H1 (cell line): ENCODE measurements at regions not wholly inside any gene's neighbourhood (a gene's known extent, or its start where the extent isn't known, plus 50 kb on each side); places are given as distances from the start of the nearest gene placed in this dataset.

Source experiments
- CTCF ChIA-PET: fragments of 300-600 bp; sonication (Branson Sonifier 250); formaldehyde crosslinking; loops from one replicate; lab custom pipeline; 2021; ENCODE audit not compliant: partially characterized antibody; lab: Charles Lee
- POLR2A ChIA-PET: fragments of 300-600 bp; sonication (Branson Sonifier 250); formaldehyde crosslinking; loops from one replicate; lab custom pipeline; 2021; ENCODE audit warnings: inconsistent platforms; ENCODE audit not compliant: partially characterized antibody; lab: Charles Lee
- DNase-seq, 2 experiments: peaks; one replicate each; pipeline versions ENCODE4 v3.0.0 to v3.0.0-alpha.2; 2010 to 2022; ENCODE audit warnings: low spot score in 2 of 2, low read depth in 1 of 2, mixed read lengths in 1 of 2
- FAIRE-seq: peaks from 2 replicates; lab custom pipeline; 2011; peaks lifted over from hg19 to GRCh38; lab: Jason Lieb, UNC
- H2AFZ ChIP-seq: 2 replicates; pipeline ENCODE4 v1.8.1; 2012; ENCODE audit warnings: low read length, inconsistent platforms
- H2AK5ac ChIP-seq: 2 replicates; pipeline ENCODE4 v1.6.1; 2013; ENCODE audit warnings: low read depth, low read length
- H2BK120ac ChIP-seq: replicated peaks from 2 replicates; pipeline ENCODE3; 2013; ENCODE audit warnings: low read depth, low read length, inconsistent platforms
- H2BK12ac ChIP-seq: 2 replicates; pipeline ENCODE4 v1.6.1; 2013; ENCODE audit warnings: low read depth, low read length
- H2BK15ac ChIP-seq: 2 replicates; pipeline ENCODE4 v1.6.1; 2013; ENCODE audit warnings: low read length
- H2BK20ac ChIP-seq: 2 replicates; pipeline ENCODE4 v1.6.1; 2013; ENCODE audit warnings: low read length
- H2BK5ac ChIP-seq: 2 replicates; pipeline ENCODE4 v1.6.1; 2013; ENCODE audit warnings: low read depth, low read length
- H3K14ac ChIP-seq: 2 replicates; pipeline ENCODE4 v1.6.1; 2013; ENCODE audit warnings: inconsistent platforms; ENCODE audit not compliant: insufficient read length
- H3K18ac ChIP-seq: 2 replicates; pipeline ENCODE4 v1.6.1; 2013; ENCODE audit warnings: low read length; ENCODE audit errors: extremely low read depth
- H3K23ac ChIP-seq: 2 replicates; pipeline ENCODE4 v1.6.1; 2013; ENCODE audit warnings: inconsistent platforms; ENCODE audit not compliant: insufficient read length
- H3K23me2 ChIP-seq: 2 replicates; pipeline ENCODE4 v1.6.1; 2013; ENCODE audit warnings: low read depth, low read length
- H3K27ac ChIP-seq: 2 replicates; pipeline ENCODE4 v1.6.1; 2011; ENCODE audit warnings: low read depth, low read length, inconsistent platforms
- H3K27me3 ChIP-seq, 4 experiments: replicated peaks in 1 of 4; 1 replicate in 1 of 4; 2 replicates in 3 of 4; pipeline versions ENCODE4 v1.6.1 to v1.8.1; 2011 to 2013; ENCODE audit warnings: low read length in 3 of 4, mild to moderate bottlenecking in 3 of 4, inconsistent platforms in 2 of 4, mixed read lengths in 2 of 4, moderate library complexity in 1 of 4; ENCODE audit not compliant: control insufficient read depth in 3 of 4, insufficient read depth in 3 of 4; ENCODE audit errors: extremely low read depth in 1 of 4
- H3K36me3 ChIP-seq, 4 experiments: 2 replicates each; pipeline versions ENCODE4 v1.6.1 to v1.8.1; 2011 to 2013; ENCODE audit warnings: mild to moderate bottlenecking in 4 of 4, low read length in 3 of 4, moderate library complexity in 2 of 4, control low read depth in 1 of 4, inconsistent platforms in 1 of 4; ENCODE audit not compliant: insufficient read depth in 4 of 4, control insufficient read depth in 2 of 4
- H3K4ac ChIP-seq: replicated peaks from 2 replicates; pipeline ENCODE3; 2013; ENCODE audit warnings: low read length, low read depth, mixed read lengths, inconsistent platforms; ENCODE audit not compliant: insufficient read length
- H3K4me1 ChIP-seq, 4 experiments: replicated peaks in 1 of 4; 1 replicate in 1 of 4; 2 replicates in 3 of 4; pipeline versions ENCODE4 v1.6.1 to v1.8.1; 2011 to 2013; ENCODE audit warnings: low read length in 3 of 4, inconsistent platforms in 2 of 4, mixed read lengths in 1 of 4; ENCODE audit not compliant: insufficient read depth in 4 of 4, control insufficient read depth in 3 of 4
- H3K4me2 ChIP-seq, 2 experiments: 2 replicates each; pipeline versions ENCODE4 v1.6.1 to v1.8.1; 2011 to 2013; ENCODE audit warnings: low read depth in 2 of 2, low read length in 2 of 2, control low read depth in 1 of 2, inconsistent platforms in 1 of 2, mild to moderate bottlenecking in 1 of 2; ENCODE audit not compliant: insufficient read depth in 1 of 2
- H3K4me3 ChIP-seq, 4 experiments: fragments of 200-600, 300-600 bp in 1 of 4; sonication (generic), shearing (Covaris generic), sonication (Bioruptor Twin) in 1 of 4; 2 replicates each; pipeline versions ENCODE4 v1.5.1 to v1.8.1; 2011 to 2016; ENCODE audit warnings: low read length in 4 of 4, low read depth in 3 of 4, control low read depth in 2 of 4, inconsistent platforms in 2 of 4, mild to moderate bottlenecking in 2 of 4, mixed read lengths in 1 of 4, moderate library complexity in 1 of 4; ENCODE audit not compliant: insufficient read depth in 2 of 4; ENCODE audit errors: extremely low read depth in 1 of 4
- H3K56ac ChIP-seq: replicated peaks from 2 replicates; pipeline ENCODE3; 2013; ENCODE audit warnings: low read depth, mild to moderate bottlenecking, mixed read lengths, low read length, inconsistent platforms; ENCODE audit not compliant: insufficient read length
- H3K79me1 ChIP-seq: 2 replicates; pipeline ENCODE4 v1.6.1; 2013; ENCODE audit warnings: low read depth, low read length, control low read depth
- H3K79me2 ChIP-seq, 2 experiments: 2 replicates each; pipeline versions ENCODE4 v1.6.1 to v1.8.1; 2012 to 2013; ENCODE audit warnings: low read length in 2 of 2, mild to moderate bottlenecking in 2 of 2, inconsistent platforms in 1 of 2; ENCODE audit not compliant: insufficient read depth in 2 of 2, control insufficient read depth in 1 of 2
- H3K9ac ChIP-seq, 4 experiments: replicated peaks in 1 of 4; 1 replicate in 1 of 4; 2 replicates in 3 of 4; pipeline versions ENCODE4 v1.6.1 to v1.8.1; 2011 to 2013; ENCODE audit warnings: low read depth in 3 of 4, low read length in 3 of 4, control low read depth in 2 of 4, mild to moderate bottlenecking in 2 of 4, moderate library complexity in 2 of 4, inconsistent platforms in 1 of 4; ENCODE audit errors: extremely low read depth in 1 of 4
- H3K9me3 ChIP-seq, 2 experiments: 2 replicates each; pipeline versions ENCODE4 v1.6.1 to v1.8.1; 2012 to 2013; ENCODE audit warnings: mild to moderate bottlenecking in 2 of 2, moderate library complexity in 2 of 2, control low read depth in 1 of 2, inconsistent platforms in 1 of 2, low read depth in 1 of 2, low read length in 1 of 2, mixed read lengths in 1 of 2; ENCODE audit not compliant: insufficient read depth in 2 of 2
- H4K20me1 ChIP-seq, 2 experiments: replicated peaks in 1 of 2; 2 replicates each; pipeline versions ENCODE3 to v1.8.1; 2011 to 2013; ENCODE audit warnings: inconsistent platforms in 2 of 2, low read length in 2 of 2, mild to moderate bottlenecking in 1 of 2; ENCODE audit not compliant: insufficient read depth in 2 of 2, control insufficient read depth in 1 of 2
- H4K5ac ChIP-seq: 2 replicates; pipeline ENCODE4 v1.6.1; 2013; ENCODE audit warnings: low read length, low read depth, mixed read lengths, inconsistent platforms; ENCODE audit not compliant: insufficient read length
- H4K8ac ChIP-seq: 2 replicates; pipeline ENCODE4 v1.8.0; 2013; ENCODE audit warnings: mild to moderate bottlenecking, moderate library complexity, low read length, inconsistent platforms; ENCODE audit not compliant: insufficient read depth; ENCODE audit errors: extremely low read depth
- H4K91ac ChIP-seq: replicated peaks from 2 replicates; pipeline ENCODE3; 2013; ENCODE audit warnings: low read length, mixed read lengths, inconsistent platforms; ENCODE audit not compliant: insufficient read length
- EP300 ChIP-seq, 2 experiments: IDR thresholded peaks; 1 replicate in 1 of 2; 2 replicates in 1 of 2; pipeline ENCODE4 v1.6.1; 2011 to 2012; ENCODE audit warnings: low read depth in 2 of 2, low read length in 2 of 2, mild to moderate bottlenecking in 2 of 2, borderline replicate concordance in 1 of 2, inconsistent platforms in 1 of 2, moderate library complexity in 1 of 2
- EZH2 ChIP-seq: fragments of 200-600 bp; sonication (generic); IDR thresholded peaks from 2 replicates; pipeline ENCODE4 v1.7.1; 2012; ENCODE audit warnings: low read depth, mild to moderate bottlenecking, moderate library complexity, low read length, inconsistent platforms; ENCODE audit not compliant: severe bottlenecking
- JUN ChIP-seq: IDR thresholded peaks from 2 replicates; pipeline ENCODE4 v1.6.1; 2011; ENCODE audit warnings: low read depth, mild to moderate bottlenecking, improper control_type of control experiment, low read length
- KDM1A ChIP-seq: fragments of 200-600, 300-600 bp; sonication (generic); IDR thresholded peaks from 2 replicates; pipeline ENCODE4 v1.7.1; 2016; ENCODE audit warnings: mild to moderate bottlenecking, low read length, borderline replicate concordance
- NRF1 ChIP-seq: IDR thresholded peaks from 2 replicates; pipeline ENCODE4 v1.6.1; 2011; ENCODE audit warnings: mild to moderate bottlenecking, low read depth, low read length, improper control_type of control experiment
- POLR2AphosphoS5 ChIP-seq: IDR thresholded peaks from 2 replicates; pipeline ENCODE4 v1.6.1; 2011; ENCODE audit warnings: low read depth, low read length
- RNF2 ChIP-seq: fragments of 200-900, 300-1000 bp; sonication (generic); IDR thresholded peaks from 2 replicates; pipeline ENCODE4 v1.7.1; 2016; ENCODE audit warnings: borderline replicate concordance, low read depth, mild to moderate bottlenecking, antibody characterized with exemption, low read length; ENCODE audit not compliant: poor library complexity, severe bottlenecking; ENCODE audit errors: missing control alignments
- SIX5 ChIP-seq: IDR thresholded peaks from 2 replicates; pipeline ENCODE4 v1.6.1; 2011; ENCODE audit warnings: mild to moderate bottlenecking, low read depth, low read length
- WGBS, 2 experiments: shearing (Covaris generic) in 1 of 2; methylation state at CpG; one replicate each; pipeline versions ENCODE4 v1.1.6 to v1.1.7; 2013 to 2015; ENCODE audit warnings: low lambda C conversion rate in 2 of 2, mixed read lengths in 2 of 2, inconsistent platforms in 1 of 2, low coverage in 1 of 2, missing lambda C conversion rate in 1 of 2; ENCODE audit not compliant: insufficient replicate concordance in 2 of 2, insufficient coverage in 1 of 2, insufficient read length in 1 of 2; ENCODE audit errors: extremely low coverage in 1 of 2, missing lambda C conversion rate in 1 of 2; 5-methylcytosine and 5-hydroxymethylcytosine counted together

- FAIRE-seq (no peak), DNase-seq (no peak)
- H3K4me3 ChIP-seq = no peak overlapping the region
- H2BK20ac ChIP-seq = no peak overlapping the region
- no peak overlapping the region for H2BK12ac ChIP-seq
- H2BK15ac ChIP-seq = no peak overlapping the region
- POLR2A ChIA-PET = no interaction called here
- H3K79me1 ChIP-seq = no peaks in the 10 kb centered on the region
- H3K27ac ChIP-seq = no peak overlapping the region
- H3K79me2 ChIP-seq = no peaks in the 10 kb centered on the region
- CTCF ChIA-PET = interaction anchor here (0.7 kb wide), 1 partner anchor 13 kb away, joined by 3 read pairs; no protein-coding TSS in a partner anchor
- no peak overlapping the region for H3K23ac ChIP-seq
- no peaks in the 10 kb centered on the region for H3K27me3 ChIP-seq
- no peak overlapping the region for H4K8ac ChIP-seq
- H3K18ac ChIP-seq = no peak overlapping the region
- no peak overlapping the region for H3K14ac ChIP-seq
- H4K5ac ChIP-seq = no peak overlapping the region
- no peak overlapping the region for H3K9ac ChIP-seq
- H2BK120ac ChIP-seq = no peak overlapping the region
- peaks cover 5 to 11% of the 10 kb centered on the region in 2 experiments; a peak in 3 of 4 replicates for H3K9me3 ChIP-seq
- no peaks in the 10 kb centered on the region for H4K20me1 ChIP-seq
- 90% methylated on average over 4 of the region's 4 CpGs; no CpG with 5 or more reads in 1 of the 2 experiments for WGBS, 2 experiments
- no peak overlapping the region for H2AK5ac ChIP-seq
- H2AFZ ChIP-seq = no peak overlapping the region
- H3K56ac ChIP-seq = no peak overlapping the region
- peaks cover 0 to 5% (median 1%) of the 10 kb centered on the region in 4 experiments; a peak in 2 of 8 replicates for H3K36me3 ChIP-seq
- H3K23me2 ChIP-seq = no peaks in the 10 kb centered on the region
- H3K4me2 ChIP-seq = no peak overlapping the region
- H3K4me1 ChIP-seq = no peaks in the 10 kb centered on the region
- H2BK5ac ChIP-seq = no peak overlapping the region
- no peak overlapping the region for H3K4ac ChIP-seq
- no peak overlapping the region for H4K91ac ChIP-seq
- TF ChIP-seq KDM1A (no peak), SIX5 (no peak), JUN (no peak), EP300 (IDR thresholded peaks at IDR 0.05; ENCODE audit: borderline replicate concordance in 1 of 2, low read depth in 2 of 2, low read length in 2 of 2) (no peak), EZH2 (no peak), NRF1 (no peak), RNF2 (no peak), POLR2AphosphoS5 (no peak)
These were observed 268.9 kb downstream of the ADCYAP1 start for GRCh38 chr18:1173593-1173992.
